ENCODE measurements at regions not wholly inside any gene's neighbourhood (a gene's known extent, or its start where the extent isn't known, plus 50 kb on each side); places are given as distances from the start of the nearest gene placed in this dataset.

GRCh38 chr2:204239411-204240165 lies 303.0 kb downstream of the ICOS start:
- Histone ChIP-seq H3K4me3 (ENCODE audit: low read depth, low read length) (no peak overlapping the region), H3K27me3 (ENCODE audit: control insufficient read depth, insufficient read depth, low read length) (no peaks in the 10 kb centered on the region), H3K36me3 (ENCODE audit: control insufficient read depth, insufficient read depth, low read length) (no peaks in the 10 kb centered on the region)
- no peak for FAIRE-seq
- no peak for TF ChIP-seq CTCF (IDR thresholded peaks at IDR 0.05; ENCODE audit: insufficient read depth, low read length, severe bottlenecking)
- DNase-seq (ENCODE audit: low read depth) = no peak

GRCh38 chr2:204240961-204241360 lies 304.3 kb upstream of the PARD3B start:
- Histone ChIP-seq H3K36me3 (ENCODE audit: control insufficient read depth, insufficient read depth, low read length) (no peaks in the 10 kb centered on the region), H3K4me3 (ENCODE audit: low read depth, low read length) (no peak overlapping the region), H3K27me3 (ENCODE audit: control insufficient read depth, insufficient read depth, low read length) (no peaks in the 10 kb centered on the region)
- TF ChIP-seq CTCF (IDR thresholded peaks at IDR 0.05; ENCODE audit: insufficient read depth, low read length, severe bottlenecking) = no peak
- DNase-seq (ENCODE audit: low read depth) (no peak), FAIRE-seq (no peak)

GRCh38 chr2:204249437-204249836 lies 295.8 kb upstream of the PARD3B start:
- peak; percentile 60 for FAIRE-seq
- no peak for DNase-seq (ENCODE audit: low read depth)
- no peak overlapping the region for H3K4me3 ChIP-seq (ENCODE audit: low read depth, low read length)
- no peaks in the 10 kb centered on the region for H3K27me3 ChIP-seq (ENCODE audit: control insufficient read depth, insufficient read depth, low read length)
- no peaks in the 10 kb centered on the region for H3K36me3 ChIP-seq (ENCODE audit: control insufficient read depth, insufficient read depth, low read length)
- no peak for TF ChIP-seq CTCF (IDR thresholded peaks at IDR 0.05; ENCODE audit: insufficient read depth, low read length, severe bottlenecking)

GRCh38 chr2:204250692-204251091 lies 294.6 kb upstream of the PARD3B start:
- Histone ChIP-seq H3K27me3 (ENCODE audit: control insufficient read depth, insufficient read depth, low read length) (no peaks in the 10 kb centered on the region), H3K36me3 (ENCODE audit: control insufficient read depth, insufficient read depth, low read length) (no peaks in the 10 kb centered on the region), H3K4me3 (ENCODE audit: low read depth, low read length) (no peak overlapping the region)
- FAIRE-seq (no peak), DNase-seq (ENCODE audit: low read depth) (no peak)
- TF ChIP-seq CTCF (IDR thresholded peaks at IDR 0.05; ENCODE audit: insufficient read depth, low read length, severe bottlenecking) = no peak

GRCh38 chr2:204251158-204251997 lies 293.9 kb upstream of the PARD3B start:
- Histone ChIP-seq H3K27me3 (ENCODE audit: control insufficient read depth, insufficient read depth, low read length) (no peaks in the 10 kb centered on the region), H3K36me3 (ENCODE audit: control insufficient read depth, insufficient read depth, low read length) (no peaks in the 10 kb centered on the region), H3K4me3 (ENCODE audit: low read depth, low read length) (no peak overlapping the region)
- FAIRE-seq (no peak), DNase-seq (ENCODE audit: low read depth) (no peak)
- TF ChIP-seq CTCF (IDR thresholded peaks at IDR 0.05; ENCODE audit: insufficient read depth, low read length, severe bottlenecking) = no peak
